Neuronal stem cell (in vitro differentiated cells): ENCODE measurements at regions not wholly inside any gene's neighbourhood (a gene's known extent, or its start where the extent isn't known, plus 50 kb on each side); places are given as distances from the start of the nearest gene placed in this dataset.

ENCODE experiments used
- DNase-seq: peaks from one replicate; pipeline ENCODE4 v3.0.0-alpha.2; 2013; ENCODE audit warnings: low spot score
- H2AFZ ChIP-seq: one replicate; pipeline ENCODE4 v1.6.1; 2013; ENCODE audit warnings: mild to moderate bottlenecking, low read length, inconsistent platforms
- H2AK5ac ChIP-seq: 2 replicates; pipeline ENCODE4 v1.6.1; 2013; ENCODE audit warnings: low read depth, mild to moderate bottlenecking, inconsistent platforms, low read length, moderate library complexity, mixed read lengths
- H2BK120ac ChIP-seq: 2 replicates; pipeline ENCODE4 v1.6.1; 2013; ENCODE audit warnings: low read depth, mild to moderate bottlenecking, inconsistent platforms, low read length, moderate library complexity, mixed read lengths
- H2BK12ac ChIP-seq: one replicate; pipeline ENCODE4 v1.6.1; 2013; ENCODE audit warnings: low read length, inconsistent platforms
- H2BK15ac ChIP-seq: 2 replicates; pipeline ENCODE4 v1.6.1; 2013; ENCODE audit warnings: mild to moderate bottlenecking, low read length, inconsistent platforms, mixed read lengths
- H2BK5ac ChIP-seq: one replicate; pipeline ENCODE4 v1.6.1; 2013; ENCODE audit warnings: inconsistent platforms, mild to moderate bottlenecking, low read length, moderate library complexity
- H3K14ac ChIP-seq: one replicate; pipeline ENCODE4 v1.6.1; 2013; ENCODE audit warnings: low read length, inconsistent platforms
- H3K18ac ChIP-seq: 2 replicates; pipeline ENCODE4 v1.6.1; 2013; ENCODE audit warnings: low read length, inconsistent platforms
- H3K23ac ChIP-seq: 2 replicates; pipeline ENCODE4 v1.6.1; 2013; ENCODE audit warnings: low read depth, mild to moderate bottlenecking, mixed read lengths, low read length, inconsistent platforms; ENCODE audit not compliant: poor library complexity
- H3K27ac ChIP-seq: replicated peaks from 3 replicates; pipeline ENCODE4 v1.5.1; 2013; ENCODE audit warnings: low read length, inconsistent platforms
- H3K27me3 ChIP-seq, 3 experiments: 2 replicates each; pipeline ENCODE4 v1.6.1; 2013; ENCODE audit warnings: low read length in 3 of 3, mild to moderate bottlenecking in 2 of 3, inconsistent platforms in 1 of 3, low read depth in 1 of 3, mixed read lengths in 1 of 3, moderate library complexity in 1 of 3; ENCODE audit not compliant: control insufficient read depth in 3 of 3, insufficient read depth in 3 of 3
- H3K36me3 ChIP-seq, 2 donors: replicated peaks in 1 of 2; 2 replicates each; pipeline ENCODE4 v1.6.1; 2013; ENCODE audit warnings: low read length in 2 of 2; ENCODE audit not compliant: control insufficient read depth in 2 of 2, insufficient read depth in 2 of 2
- H3K4ac ChIP-seq: 2 replicates; pipeline ENCODE4 v1.6.1; 2013; ENCODE audit warnings: inconsistent platforms, mild to moderate bottlenecking, low read length, moderate library complexity
- H3K4me1 ChIP-seq, 2 donors: 1 replicate in 1 of 2; 2 replicates in 1 of 2; pipeline ENCODE4 v1.6.1; 2013; ENCODE audit warnings: low read length in 2 of 2, low read depth in 1 of 2; ENCODE audit not compliant: control insufficient read depth in 2 of 2, insufficient read depth in 1 of 2
- H3K4me2 ChIP-seq: one replicate; pipeline ENCODE4 v1.6.1; 2013; ENCODE audit warnings: mild to moderate bottlenecking, low read length, inconsistent platforms; ENCODE audit not compliant: insufficient read depth, poor library complexity, severe bottlenecking
- H3K4me3 ChIP-seq, 2 donors: 2 replicates each; pipeline ENCODE4 v1.5.1; 2013; ENCODE audit warnings: low read length in 2 of 2, mild to moderate bottlenecking in 2 of 2, inconsistent platforms in 1 of 2, moderate library complexity in 1 of 2
- H3K79me1 ChIP-seq: one replicate; pipeline ENCODE4 v1.6.1; 2013; ENCODE audit warnings: low read depth, mild to moderate bottlenecking, inconsistent platforms, low read length, moderate library complexity
- H3K9ac ChIP-seq: one replicate; pipeline ENCODE4 v1.6.1; 2013; ENCODE audit warnings: mild to moderate bottlenecking, low read depth, low read length, inconsistent platforms; ENCODE audit not compliant: poor library complexity
- H3K9me3 ChIP-seq, 2 donors: replicated peaks in 1 of 2; 2 replicates each; pipeline versions ENCODE3 to v1.6.1; 2013; ENCODE audit warnings: low read length in 2 of 2, mild to moderate bottlenecking in 2 of 2, inconsistent platforms in 1 of 2, low read depth in 1 of 2, mixed read lengths in 1 of 2, moderate library complexity in 1 of 2; ENCODE audit not compliant: control insufficient read depth in 2 of 2, insufficient read depth in 1 of 2
- H4K8ac ChIP-seq: one replicate; pipeline ENCODE4 v1.6.1; 2013; ENCODE audit warnings: low read depth, mild to moderate bottlenecking, inconsistent platforms, low read length, moderate library complexity
- H4K91ac ChIP-seq: one replicate; pipeline ENCODE4 v1.6.1; 2013; ENCODE audit warnings: low read length, low read depth, mild to moderate bottlenecking, inconsistent platforms; ENCODE audit not compliant: poor library complexity
- WGBS, 2 donors: extraction: QIAGEN DNeasy Blood & Tissue Kit; methylation state at CpG; one replicate each; pipeline ENCODE4 v1.1.7; 2013; ENCODE audit warnings: missing lambda C conversion rate in 2 of 2, mixed read lengths in 1 of 2; ENCODE audit not compliant: insufficient read length in 2 of 2, insufficient replicate concordance in 1 of 2; ENCODE audit errors: extremely low coverage in 2 of 2; 5-methylcytosine and 5-hydroxymethylcytosine counted together

- H3K4ac ChIP-seq, result no peak overlapping the region
- H3K27ac ChIP-seq, result no peak overlapping the region
- H3K4me3 ChIP-seq, result no peak overlapping the region
- no peak overlapping the region for H3K14ac ChIP-seq
- no peak overlapping the region for H3K23ac ChIP-seq
- no peak overlapping the region for H4K8ac ChIP-seq
- H3K27me3 ChIP-seq, result no peaks in the 10 kb centered on the region
- WGBS, 2 donors, result no CpG with 5 or more reads among the region's 5 CpGs
- H2BK15ac ChIP-seq, result no peak overlapping the region
- H3K4me1 ChIP-seq, result no peaks in the 10 kb centered on the region
- H3K9me3 ChIP-seq, result no peaks in the 10 kb centered on the region
- H3K36me3 ChIP-seq, result no peaks in the 10 kb centered on the region
- no peak for DNase-seq
- no peak overlapping the region for H2BK12ac ChIP-seq
- no peak overlapping the region for H2BK5ac ChIP-seq
- no peak overlapping the region for H3K9ac ChIP-seq
- H2AK5ac ChIP-seq, result no peak overlapping the region
- no peak overlapping the region for H3K4me2 ChIP-seq
- no peak overlapping the region for H2BK120ac ChIP-seq
- no peak overlapping the region for H4K91ac ChIP-seq
- H3K18ac ChIP-seq, result no peak overlapping the region
- H3K79me1 ChIP-seq, result no peaks in the 10 kb centered on the region
- H2AFZ ChIP-seq, result no peak overlapping the region
Measured at GRCh38 chr11:41971592-41971991, 512.1 kb upstream of the LRRC4C start.

- Histone ChIP-seq H3K27ac (no peak overlapping the region), H3K4ac (no peak overlapping the region), H3K14ac (no peak overlapping the region), H2BK120ac (no peak overlapping the region), H2AK5ac (no peak overlapping the region), H2BK12ac (no peak overlapping the region), H3K27me3 (no peaks in the 10 kb centered on the region), H2BK5ac (no peak overlapping the region), H3K9ac (no peak overlapping the region), H3K79me1 (no peaks in the 10 kb centered on the region), H3K9me3 (no peaks in the 10 kb centered on the region), H3K4me1 (no peaks in the 10 kb centered on the region), H2AFZ (no peak overlapping the region), H3K4me3 (no peak overlapping the region), H4K91ac (no peak overlapping the region), H3K23ac (no peak overlapping the region), H4K8ac (no peak overlapping the region), H3K4me2 (no peak overlapping the region), H3K36me3 (no peaks in the 10 kb centered on the region), H3K18ac (no peak overlapping the region), H2BK15ac (no peak overlapping the region)
- no CpG with 5 or more reads among the region's 2 CpGs for WGBS, 2 donors
- no peak for DNase-seq
Measured at GRCh38 chr11:41978945-41979344, 519.5 kb upstream of the LRRC4C start.

GRCh38 chr11:41980741-41981140 is 521.3 kb upstream of the LRRC4C start:
- no peak overlapping the region for H4K8ac ChIP-seq
- no peak overlapping the region for H2BK5ac ChIP-seq
- no peak overlapping the region for H3K4me3 ChIP-seq
- no peak overlapping the region for H2BK120ac ChIP-seq
- H3K27me3 ChIP-seq, result no peaks in the 10 kb centered on the region
- H3K14ac ChIP-seq, result no peak overlapping the region
- no peak overlapping the region for H4K91ac ChIP-seq
- no peak overlapping the region for H3K23ac ChIP-seq
- H3K18ac ChIP-seq, result no peak overlapping the region
- H3K27ac ChIP-seq, result no peak overlapping the region
- H3K9ac ChIP-seq, result no peak overlapping the region
- H3K4ac ChIP-seq, result no peak overlapping the region
- no peak overlapping the region for H2AK5ac ChIP-seq
- no peak overlapping the region for H2BK12ac ChIP-seq
- H3K9me3 ChIP-seq, result no peaks in the 10 kb centered on the region
- no peaks in the 10 kb centered on the region for H3K36me3 ChIP-seq
- H2AFZ ChIP-seq, result no peak overlapping the region
- H3K79me1 ChIP-seq, result no peaks in the 10 kb centered on the region
- H2BK15ac ChIP-seq, result no peak overlapping the region
- DNase-seq, result no peak
- H3K4me2 ChIP-seq, result no peak overlapping the region
- WGBS, 2 donors, result no CpG with 5 or more reads among the region's 2 CpGs
- no peaks in the 10 kb centered on the region for H3K4me1 ChIP-seq

GRCh38 chr11:41982276-41982675 is 522.8 kb upstream of the LRRC4C start:
- no peak for DNase-seq
- no peak overlapping the region for H3K14ac ChIP-seq
- H2AFZ ChIP-seq, result no peak overlapping the region
- no peak overlapping the region for H3K18ac ChIP-seq
- no peaks in the 10 kb centered on the region for H3K27me3 ChIP-seq
- H2BK15ac ChIP-seq, result no peak overlapping the region
- H3K9me3 ChIP-seq, result no peaks in the 10 kb centered on the region
- no peak overlapping the region for H4K91ac ChIP-seq
- H2BK12ac ChIP-seq, result no peak overlapping the region
- no CpG with 5 or more reads among the region's 3 CpGs for WGBS, 2 donors
- H2AK5ac ChIP-seq, result no peak overlapping the region
- no peak overlapping the region for H3K23ac ChIP-seq
- no peak overlapping the region for H2BK5ac ChIP-seq
- no peak overlapping the region for H4K8ac ChIP-seq
- H3K36me3 ChIP-seq, result no peaks in the 10 kb centered on the region
- no peaks in the 10 kb centered on the region for H3K79me1 ChIP-seq
- H2BK120ac ChIP-seq, result no peak overlapping the region
- H3K9ac ChIP-seq, result no peak overlapping the region
- H3K4me3 ChIP-seq, result no peak overlapping the region
- H3K4ac ChIP-seq, result no peak overlapping the region
- no peak overlapping the region for H3K27ac ChIP-seq
- no peak overlapping the region for H3K4me2 ChIP-seq
- H3K4me1 ChIP-seq, result no peaks in the 10 kb centered on the region
